A673 (cell line): ENCODE measurements at regions not wholly inside any gene's neighbourhood (a gene's known extent, or its start where the extent isn't known, plus 50 kb on each side); places are given as distances from the start of the nearest gene placed in this dataset.

Source experiments
- BruUV-seq: library from RNA; stranded (reverse); fragments of 400-500 nt; replicated peaks from 2 replicates; lab custom pipeline; 2021; lab: Mats Ljungman, UMichigan
- CTCF ChIA-PET: fragments of 300-600 bp; sonication (Branson Sonifier 250); formaldehyde crosslinking; loops from one replicate; lab custom pipeline; 2022; ENCODE audit warnings: antibody characterized with exemption; lab: Charles Lee
- POLR2A ChIA-PET: fragments of 300-600 bp; sonication (Branson Sonifier 250); formaldehyde crosslinking; loops from one replicate; lab custom pipeline; 2022; ENCODE audit warnings: antibody characterized with exemption; ENCODE audit not compliant: low non-redundant PET; lab: Charles Lee
- DNase-seq: peaks from one replicate; pipeline ENCODE4 v3.0.0-alpha.2; 2015; ENCODE audit warnings: low spot score
- H3K27ac ChIP-seq: fragments of 200-600 bp; sonication (generic); 2 replicates; pipeline ENCODE4 v1.5.1; 2016; ENCODE audit warnings: mixed run types, low read depth, mild to moderate bottlenecking, mixed read lengths, antibody characterized with exemption, low read length; ENCODE audit not compliant: poor library complexity, severe bottlenecking
- H3K27me3 ChIP-seq: fragments of 200-600 bp; sonication (generic); replicated peaks from 2 replicates; pipeline ENCODE4 v1.6.1; 2017; ENCODE audit warnings: mixed run types, low read depth, mild to moderate bottlenecking, mixed read lengths, antibody characterized with exemption, low read length; ENCODE audit not compliant: insufficient read depth, poor library complexity
- H3K36me3 ChIP-seq: fragments of 200-600 bp; sonication (generic); 2 replicates; pipeline ENCODE4 v1.6.1; 2016; ENCODE audit warnings: mixed run types, mild to moderate bottlenecking, mixed read lengths, antibody characterized with exemption, low read length; ENCODE audit not compliant: insufficient read depth, poor library complexity, severe bottlenecking
- H3K4me1 ChIP-seq: fragments of 200-600 bp; sonication (generic); 2 replicates; pipeline ENCODE4 v1.6.1; 2017; ENCODE audit warnings: mixed run types, mild to moderate bottlenecking, mixed read lengths, antibody characterized with exemption, low read length; ENCODE audit not compliant: insufficient read depth, poor library complexity, severe bottlenecking
- H3K4me3 ChIP-seq: fragments of 200-600 bp; sonication (generic); 2 replicates; pipeline ENCODE4 v1.5.1; 2016; ENCODE audit warnings: low read depth, mixed run types, mild to moderate bottlenecking, mixed read lengths, low read length; ENCODE audit not compliant: poor library complexity, severe bottlenecking
- H3K9me3 ChIP-seq: fragments of 200-600 bp; sonication (generic); 2 replicates; pipeline ENCODE4 v1.6.1; 2016; ENCODE audit warnings: mixed run types, low read depth, mild to moderate bottlenecking, mixed read lengths, antibody characterized with exemption, low read length; ENCODE audit not compliant: poor library complexity, severe bottlenecking
- EZH2 ChIP-seq: fragments of 200-600 bp; sonication (generic); IDR thresholded peaks from 2 replicates; pipeline ENCODE4 v1.6.1; 2017; ENCODE audit warnings: borderline replicate concordance, low read depth, mild to moderate bottlenecking, mixed read lengths, antibody characterized with exemption, low read length; ENCODE audit not compliant: poor library complexity, severe bottlenecking
- intact Hi-C: fragments of 100-400 bp; cut with micrococcal nuclease; formaldehyde crosslinking; loops from one replicate; pipeline ENCODE4 v1.10.0; 2022; ENCODE audit not compliant: unreplicated experiment
- TF ChIP-seq, protein P1 (sequence below): fragments of 300-800, 200-600 bp; sonication (generic); conservative IDR thresholded peaks from 2 replicates; pipeline ENCODE4 v1.5.1; 2017; ENCODE audit warnings: low read depth, mild to moderate bottlenecking, antibody characterized with exemption, low read length, moderate library complexity, mixed read lengths

DNA sequence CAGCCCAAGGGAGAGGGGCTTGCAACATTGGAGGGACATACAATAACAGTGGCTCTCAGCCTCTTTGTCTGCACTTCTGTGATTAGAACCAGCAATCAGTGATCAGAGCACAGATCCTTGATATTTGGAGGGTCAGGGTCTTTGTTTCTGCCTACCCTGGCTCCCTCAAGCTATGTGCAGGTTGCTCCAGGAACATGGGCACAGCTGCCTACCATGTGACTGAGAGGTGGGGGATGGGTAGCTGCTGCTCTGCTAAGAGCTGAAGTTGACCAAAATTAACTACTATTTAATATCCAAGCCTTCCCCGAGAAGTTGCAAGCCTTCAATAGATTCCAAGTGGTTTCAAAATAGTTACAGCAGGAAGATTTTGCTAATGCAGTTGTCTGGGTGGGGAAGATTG is 202.6 kb downstream of the ZIC5 start:
- intact Hi-C loops: no loop called here
- ChIA-PET POLR2A (no interaction called here), CTCF (no interaction called here)
- BruUV-seq: no TSS peak
- no peaks in the 10 kb centered on the region for H3K36me3 ChIP-seq
- DNase-seq: no peak
- no peaks in the 10 kb centered on the region for H3K9me3 ChIP-seq
- H3K27me3 ChIP-seq: no peaks in the 10 kb centered on the region
- no peak overlapping the region for H3K4me3 ChIP-seq
- TF ChIP-seq, protein P1, sequence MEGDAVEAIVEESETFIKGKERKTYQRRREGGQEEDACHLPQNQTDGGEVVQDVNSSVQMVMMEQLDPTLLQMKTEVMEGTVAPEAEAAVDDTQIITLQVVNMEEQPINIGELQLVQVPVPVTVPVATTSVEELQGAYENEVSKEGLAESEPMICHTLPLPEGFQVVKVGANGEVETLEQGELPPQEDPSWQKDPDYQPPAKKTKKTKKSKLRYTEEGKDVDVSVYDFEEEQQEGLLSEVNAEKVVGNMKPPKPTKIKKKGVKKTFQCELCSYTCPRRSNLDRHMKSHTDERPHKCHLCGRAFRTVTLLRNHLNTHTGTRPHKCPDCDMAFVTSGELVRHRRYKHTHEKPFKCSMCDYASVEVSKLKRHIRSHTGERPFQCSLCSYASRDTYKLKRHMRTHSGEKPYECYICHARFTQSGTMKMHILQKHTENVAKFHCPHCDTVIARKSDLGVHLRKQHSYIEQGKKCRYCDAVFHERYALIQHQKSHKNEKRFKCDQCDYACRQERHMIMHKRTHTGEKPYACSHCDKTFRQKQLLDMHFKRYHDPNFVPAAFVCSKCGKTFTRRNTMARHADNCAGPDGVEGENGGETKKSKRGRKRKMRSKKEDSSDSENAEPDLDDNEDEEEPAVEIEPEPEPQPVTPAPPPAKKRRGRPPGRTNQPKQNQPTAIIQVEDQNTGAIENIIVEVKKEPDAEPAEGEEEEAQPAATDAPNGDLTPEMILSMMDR: no peak
- TF ChIP-seq EZH2: no peak
- no peak overlapping the region for H3K27ac ChIP-seq
- H3K4me1 ChIP-seq: no peaks in the 10 kb centered on the region

- Histone ChIP-seq H3K27me3 (no peaks in the 10 kb centered on the region), H3K4me1 (no peaks in the 10 kb centered on the region), H3K27ac (no peak overlapping the region), H3K4me3 (no peak overlapping the region), H3K36me3 (no peaks in the 10 kb centered on the region), H3K9me3 (peaks cover 2% of the 10 kb centered on the region)
- TF ChIP-seq, protein P1: peak; percentile 63
- no peak for TF ChIP-seq EZH2
- intact Hi-C loops: loop anchor here (2.0 kb wide), 1 partner anchor 468 kb away; no protein-coding TSS in a partner anchor
- CTCF ChIA-PET: interaction anchor here (1.1 kb wide), 1 partner anchor 531 kb away, joined by 3 read pairs; no protein-coding TSS in a partner anchor
- POLR2A ChIA-PET: no interaction called here
- BruUV-seq: no TSS peak
- peak; percentile 74 for DNase-seq
Measured at GRCh38 chr13:99766641-99767045, 204.9 kb downstream of the ZIC5 start.

DNA sequence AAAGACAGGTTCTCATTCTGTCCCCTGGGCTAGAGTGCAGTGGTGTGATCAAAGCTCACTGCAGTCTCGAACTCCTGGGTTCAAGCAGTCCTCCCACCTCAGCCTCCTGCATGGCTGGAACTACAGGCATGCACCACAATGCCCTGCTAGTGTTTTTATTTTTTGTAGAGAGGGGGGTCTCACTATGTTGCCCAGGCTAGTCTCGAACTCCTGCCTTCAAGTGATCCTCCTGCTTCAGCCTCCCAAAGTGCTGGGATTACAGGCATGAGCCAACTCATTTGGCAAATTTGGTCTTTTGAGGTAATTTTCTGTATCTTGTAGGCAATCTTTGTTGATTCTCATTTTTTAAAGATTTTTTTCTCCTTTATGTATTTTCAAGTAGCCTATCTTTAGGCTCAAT is 205.7 kb downstream of the ZIC5 start:
- TF ChIP-seq, protein P1: no peak
- TF ChIP-seq EZH2: no peak
- intact Hi-C loops: loop anchor here (2.0 kb wide), 1 partner anchor 469 kb away; no protein-coding TSS in a partner anchor
- POLR2A ChIA-PET: no interaction called here
- H3K36me3 ChIP-seq: no peaks in the 10 kb centered on the region
- no TSS peak for BruUV-seq
- no peak overlapping the region for H3K27ac ChIP-seq
- H3K4me1 ChIP-seq: no peaks in the 10 kb centered on the region
- CTCF ChIA-PET: interaction anchor here (1.1 kb wide), 1 partner anchor 532 kb away, joined by 3 read pairs; no protein-coding TSS in a partner anchor
- H3K9me3 ChIP-seq: peaks cover 3% of the 10 kb centered on the region
- H3K27me3 ChIP-seq: no peaks in the 10 kb centered on the region
- DNase-seq: no peak
- no peak overlapping the region for H3K4me3 ChIP-seq
